ENCODE measurements at regions not wholly inside any gene's neighbourhood (a gene's known extent, or its start where the extent isn't known, plus 50 kb on each side); places are given as distances from the start of the nearest gene placed in this dataset.

GRCh38 chrX:145631461-145631951, 186.1 kb upstream of the SLITRK2 start:
- DNase-seq, result no peak

- DNase-seq, result no peak
Observed at GRCh38 chrX:145654486-145654885, 163.1 kb upstream of the SLITRK2 start.

DNA sequence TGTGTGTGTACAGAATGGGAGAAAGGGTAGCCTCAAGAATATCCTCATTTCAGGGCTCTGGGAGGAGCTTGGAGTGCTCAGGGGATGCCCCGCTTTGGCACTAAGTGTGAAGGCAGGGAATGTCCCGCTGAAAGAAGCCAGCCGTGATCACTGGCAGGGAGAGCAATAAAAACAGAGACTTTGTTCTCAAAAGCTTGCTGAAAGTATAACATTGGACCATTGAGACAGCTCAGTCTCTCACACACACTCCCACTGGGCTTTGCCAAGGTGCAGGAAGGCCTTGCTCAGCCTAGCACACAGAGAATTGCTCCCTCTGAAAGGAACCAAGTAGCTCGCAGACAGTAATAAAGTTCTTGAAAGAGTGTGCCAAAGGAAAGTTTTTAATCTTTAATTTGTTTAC, 143.8 kb upstream of the SLITRK2 start:
- DNase-seq, result no peak

GRCh38 chrX:145677109-145677817, 140.4 kb upstream of the SLITRK2 start:
- DNase-seq, result no peak

GRCh38 chrX:145682518-145683298, 134.9 kb upstream of the SLITRK2 start:
- no peak for DNase-seq

- DNase-seq, result no peak
Observed at GRCh38 chrX:145687146-145687545, 130.5 kb upstream of the SLITRK2 start.

DNA sequence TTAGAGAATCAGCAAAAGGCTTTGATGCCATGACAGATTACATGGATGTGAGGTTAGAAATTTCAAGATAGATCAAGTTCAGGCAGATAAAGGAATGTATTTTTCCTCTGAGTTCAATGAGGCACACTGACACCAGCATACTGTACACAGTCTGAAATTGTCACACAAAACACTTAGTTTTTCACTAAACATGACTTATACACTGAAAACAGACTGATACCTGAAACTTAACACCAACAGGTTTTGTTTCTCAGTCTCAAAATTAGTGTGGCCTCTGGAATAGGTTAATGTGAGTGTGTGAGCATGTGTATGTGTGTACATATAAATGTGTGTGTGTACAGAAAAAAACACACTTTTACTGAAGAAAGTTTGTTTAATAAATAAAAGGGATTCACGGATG, 129.9 kb upstream of the SLITRK2 start:
- no peak for DNase-seq

DNA sequence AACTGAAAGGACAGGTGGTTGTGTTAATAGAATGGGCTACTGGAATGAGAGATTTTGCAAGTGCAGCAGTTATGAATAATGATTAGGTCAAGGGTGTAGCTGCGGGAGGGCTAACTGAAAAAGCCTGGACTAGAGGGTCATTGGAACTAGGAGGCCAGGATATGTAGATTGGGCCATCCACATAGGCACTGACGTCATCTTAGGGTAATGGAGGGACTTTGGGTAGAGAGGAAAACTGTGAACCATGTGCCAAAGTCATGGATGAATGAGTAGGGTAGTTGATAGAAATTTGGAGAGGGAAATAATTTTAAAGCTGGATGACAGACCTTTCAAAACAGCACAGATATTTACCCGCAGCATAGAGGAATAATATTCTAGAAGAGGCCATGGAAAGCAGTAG, 123.6 kb upstream of the SLITRK2 start:
- no peak for DNase-seq

- DNase-seq, result no peak
Observed at GRCh38 chrX:145715641-145716138, 101.9 kb upstream of the SLITRK2 start.

DNA sequence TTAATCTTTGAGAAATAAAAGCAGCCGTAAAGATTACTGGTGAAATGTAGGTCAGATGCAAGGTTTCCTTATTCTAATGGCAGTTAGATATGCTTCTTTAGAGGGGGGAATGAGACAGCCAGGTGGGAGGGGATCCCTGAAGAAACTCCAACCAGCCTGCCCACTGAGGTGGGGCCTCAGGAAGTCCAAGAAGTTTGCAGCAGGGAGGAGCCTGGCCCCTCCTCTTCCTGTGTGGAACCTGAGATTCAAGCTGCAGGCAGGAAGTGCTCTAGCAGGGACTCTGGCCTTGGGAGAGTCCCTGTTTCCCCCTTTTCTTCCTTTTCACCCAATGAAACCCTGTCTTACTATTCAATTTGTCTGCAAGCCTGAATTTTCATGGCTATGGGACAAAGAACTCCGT, 101.4 kb upstream of the SLITRK2 start:
- DNase-seq, result no peak

- no peak for DNase-seq
Observed at GRCh38 chrX:145727476-145727875, 90.2 kb upstream of the SLITRK2 start.

DNA sequence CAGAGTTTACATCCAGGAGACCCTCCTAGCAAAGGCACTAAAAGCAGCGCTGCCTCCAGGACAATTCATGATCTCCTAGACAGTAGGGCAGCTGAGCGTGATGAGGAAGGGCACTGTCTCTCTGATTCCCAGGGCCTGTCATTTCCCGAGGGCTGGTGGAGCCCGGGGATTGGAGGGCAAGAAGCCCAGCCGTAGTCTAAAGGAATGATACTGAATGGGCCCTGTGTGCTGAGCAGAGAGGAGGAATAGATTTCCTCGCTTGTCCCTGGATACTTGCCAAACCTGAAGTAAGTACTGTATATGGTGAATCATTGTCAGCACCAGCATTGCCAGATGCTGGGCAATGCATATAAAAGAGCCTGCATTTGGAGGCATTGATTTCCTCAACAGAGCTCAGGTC, 88.0 kb upstream of the SLITRK2 start:
- no peak for DNase-seq

DNA sequence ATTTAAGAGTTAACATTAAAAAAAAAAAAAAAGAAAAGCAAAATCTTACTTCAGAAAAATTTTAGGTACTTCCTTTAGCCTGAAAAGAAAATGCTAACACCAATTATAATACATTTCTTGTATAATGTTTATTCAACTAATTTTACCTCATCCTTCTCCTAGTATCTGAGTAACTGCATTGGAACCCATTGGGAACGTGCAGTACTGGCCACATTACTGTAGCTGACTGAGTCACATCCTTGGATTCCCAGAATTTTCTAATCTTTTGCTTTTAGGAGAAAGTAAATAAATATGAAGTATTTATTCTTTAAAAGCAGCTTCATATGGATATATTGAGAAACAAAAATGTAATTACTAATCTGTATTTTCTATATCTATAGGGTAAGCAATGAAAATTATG, 82.6 kb upstream of the SLITRK2 start:
- no peak for DNase-seq

GRCh38 chrX:145751943-145752342, 65.7 kb upstream of the SLITRK2 start:
- no peak for DNase-seq
